ENCODE measurements at regions not wholly inside any gene's neighbourhood (a gene's known extent, or its start where the extent isn't known, plus 50 kb on each side); places are given as distances from the start of the nearest gene placed in this dataset.

GRCh38 chr11:70756341-70756740 lies 358.0 kb downstream of the CTTN start:
- intact Hi-C loops (cut with DNase I) = no loop called here
- DNase-seq (ENCODE audit: low spot score) (no peak), ATAC-seq (no peak)

GRCh38 chr11:70756756-70757155 lies 358.4 kb downstream of the CTTN start:
- DNase-seq (ENCODE audit: low spot score) = peak; percentile 12
- intact Hi-C loops (cut with DNase I) = no loop called here
- ATAC-seq = no peak

- DNase-seq (ENCODE audit: low spot score) (peak; percentile 40), ATAC-seq (no peak)
- intact Hi-C loops (cut with DNase I) = no loop called here
Observed at GRCh38 chr11:70757241-70757640, 358.9 kb downstream of the CTTN start.

- intact Hi-C loops (cut with DNase I) = no loop called here
- ATAC-seq = no peak
- peak; percentile 21 for DNase-seq (ENCODE audit: low spot score)
Observed at GRCh38 chr11:70758206-70758605, 359.9 kb downstream of the CTTN start.

- DNase-seq (ENCODE audit: low spot score) (no peak), ATAC-seq (no peak)
- intact Hi-C loops (cut with DNase I) = no loop called here
Observed at GRCh38 chr11:70759846-70760245, 361.5 kb downstream of the CTTN start.

- intact Hi-C loops (cut with DNase I) = no loop called here
- no peak for ATAC-seq
Observed at GRCh38 chr11:70760416-70761020, 362.2 kb downstream of the CTTN start.

GRCh38 chr11:70761094-70761907 lies 363.0 kb downstream of the CTTN start:
- no peak for DNase-seq (ENCODE audit: low spot score)

More at GRCh38 chr11:70760416-70761020, 362.2 kb downstream of the CTTN start:
- DNase-seq (ENCODE audit: low spot score) = no peak

GRCh38 chr11:70761908-70762337 lies 363.6 kb downstream of the CTTN start:
- ATAC-seq (no peak), DNase-seq (ENCODE audit: low spot score) (no peak)
- intact Hi-C loops (cut with DNase I) = no loop called here

More at GRCh38 chr11:70761094-70761907, 363.0 kb downstream of the CTTN start:
- intact Hi-C loops (cut with DNase I) = no loop called here
- ATAC-seq = no peak

GRCh38 chr11:70762810-70763209 lies 364.5 kb downstream of the CTTN start:
- DNase-seq (ENCODE audit: low spot score) = no peak
- intact Hi-C loops (cut with DNase I) = no loop called here
- ATAC-seq = no peak

GRCh38 chr11:70763606-70764005 lies 365.3 kb downstream of the CTTN start:
- ATAC-seq = no peak
- intact Hi-C loops (cut with DNase I) = no loop called here
- no peak for DNase-seq (ENCODE audit: low spot score)

GRCh38 chr11:70764356-70764905 lies 366.1 kb downstream of the CTTN start:
- DNase-seq (ENCODE audit: low spot score) (no peak), ATAC-seq (no peak)
- intact Hi-C loops (cut with DNase I) = no loop called here

GRCh38 chr11:70766901-70767300 lies 368.6 kb downstream of the CTTN start:
- no peak for DNase-seq (ENCODE audit: low spot score)

GRCh38 chr11:70768346-70769095 lies 370.2 kb downstream of the CTTN start:
- intact Hi-C loops (cut with DNase I) = no loop called here
- ATAC-seq (no peak), DNase-seq (ENCODE audit: low spot score) (no peak)

More at GRCh38 chr11:70766901-70767300, 368.6 kb downstream of the CTTN start:
- intact Hi-C loops (cut with DNase I) = no loop called here
- no peak for ATAC-seq

GRCh38 chr11:70769106-70769505 lies 370.8 kb downstream of the CTTN start:
- ATAC-seq = no peak
- DNase-seq (ENCODE audit: low spot score) = no peak
- intact Hi-C loops (cut with DNase I) = no loop called here

GRCh38 chr11:70769521-70769920 lies 371.2 kb downstream of the CTTN start:
- ATAC-seq (no peak), DNase-seq (ENCODE audit: low spot score) (no peak)
- intact Hi-C loops (cut with DNase I) = no loop called here

GRCh38 chr11:70771099-70771885 lies 373.0 kb downstream of the CTTN start:
- ATAC-seq = no peak
- no peak for DNase-seq (ENCODE audit: low spot score)
- intact Hi-C loops (cut with DNase I) = no loop called here

GRCh38 chr11:70772950-70773349 lies 374.6 kb downstream of the CTTN start:
- no peak for ATAC-seq
- DNase-seq (ENCODE audit: low spot score) = no peak
- intact Hi-C loops (cut with DNase I) = no loop called here

GRCh38 chr11:70775386-70776075 lies 377.2 kb downstream of the CTTN start:
- DNase-seq (ENCODE audit: low spot score) (no peak), ATAC-seq (no peak)
- intact Hi-C loops (cut with DNase I) = no loop called here

All from sciatic nerve (tissue), 2 donors.